H9 (cell line): ENCODE measurements at regions not wholly inside any gene's neighbourhood (a gene's known extent, or its start where the extent isn't known, plus 50 kb on each side); places are given as distances from the start of the nearest gene placed in this dataset.

Source experiments
- DNase-seq: peaks from one replicate; pipeline ENCODE4 v3.0.0-alpha.2; 2017
- H2AFZ ChIP-seq: one replicate; pipeline ENCODE4 v1.6.1; 2013; ENCODE audit warnings: mild to moderate bottlenecking, low read length, control low read depth, moderate library complexity
- H2AK5ac ChIP-seq: 2 replicates; pipeline ENCODE4 v1.6.1; 2013; ENCODE audit warnings: low read length, control low read depth, mixed read lengths; ENCODE audit not compliant: insufficient read length
- H2BK120ac ChIP-seq: one replicate; pipeline ENCODE4 v1.6.1; 2013; ENCODE audit warnings: low read depth, mild to moderate bottlenecking, low read length, control low read depth, inconsistent platforms; ENCODE audit not compliant: poor library complexity, severe bottlenecking
- H2BK12ac ChIP-seq: 2 replicates; pipeline ENCODE4 v1.6.1; 2013; ENCODE audit warnings: low read length, control low read depth, mixed read lengths, low read depth; ENCODE audit not compliant: insufficient read length
- H2BK15ac ChIP-seq: 2 replicates; pipeline ENCODE4 v1.6.1; 2013; ENCODE audit warnings: low read depth, low read length, control low read depth
- H2BK20ac ChIP-seq: one replicate; pipeline ENCODE4 v1.6.1; 2013; ENCODE audit warnings: low read depth, mild to moderate bottlenecking, low read length, control low read depth, inconsistent platforms; ENCODE audit not compliant: poor library complexity, severe bottlenecking
- H2BK5ac ChIP-seq: 2 replicates; pipeline ENCODE4 v1.6.1; 2013; ENCODE audit warnings: low read length, control low read depth, mixed read lengths; ENCODE audit not compliant: insufficient read length
- H3K14ac ChIP-seq: 2 replicates; pipeline ENCODE4 v1.6.1; 2013; ENCODE audit warnings: low read length, control low read depth; ENCODE audit not compliant: insufficient read depth
- H3K18ac ChIP-seq: 2 replicates; pipeline ENCODE4 v1.6.1; 2013; ENCODE audit warnings: low read depth, mild to moderate bottlenecking, mixed read lengths, low read length, control low read depth; ENCODE audit not compliant: insufficient read length
- H3K23ac ChIP-seq: 2 replicates; pipeline ENCODE4 v1.6.1; 2013; ENCODE audit warnings: low read length, control low read depth, mixed read lengths, low read depth; ENCODE audit not compliant: insufficient read length
- H3K23me2 ChIP-seq: 2 replicates; pipeline ENCODE4 v1.6.1; 2013; ENCODE audit warnings: low read depth, mild to moderate bottlenecking, mixed read lengths, low read length, control low read depth; ENCODE audit not compliant: insufficient read length, poor library complexity, severe bottlenecking
- H3K27ac ChIP-seq: 2 replicates; pipeline ENCODE4 v1.5.1; 2013; ENCODE audit warnings: low read length, control low read depth, mixed read lengths, low read depth; ENCODE audit not compliant: insufficient read length
- H3K27me3 ChIP-seq: 2 replicates; pipeline ENCODE4 v1.6.1; 2013; ENCODE audit warnings: low read length, control low read depth, inconsistent platforms; ENCODE audit not compliant: insufficient read depth
- H3K4ac ChIP-seq: 2 replicates; pipeline ENCODE4 v1.6.1; 2013; ENCODE audit warnings: low read depth, mild to moderate bottlenecking, control low read depth, inconsistent platforms, low read length, moderate library complexity
- H3K4me1 ChIP-seq: 2 replicates; pipeline ENCODE4 v1.6.1; 2013; ENCODE audit warnings: low read length, control low read depth, inconsistent platforms; ENCODE audit not compliant: insufficient read depth
- H3K4me2 ChIP-seq: 2 replicates; pipeline ENCODE4 v1.6.1; 2013; ENCODE audit warnings: low read length, control low read depth, mixed read lengths; ENCODE audit not compliant: insufficient read length, insufficient read depth
- H3K56ac ChIP-seq: 2 replicates; pipeline ENCODE4 v1.6.1; 2013; ENCODE audit warnings: low read depth, mild to moderate bottlenecking, mixed read lengths, low read length, control low read depth; ENCODE audit not compliant: insufficient read length
- H3K79me1 ChIP-seq: 2 replicates; pipeline ENCODE4 v1.6.1; 2013; ENCODE audit warnings: low read depth, mild to moderate bottlenecking, moderate library complexity, low read length, control low read depth, inconsistent platforms; ENCODE audit not compliant: insufficient read depth, poor library complexity, severe bottlenecking
- H3K79me2 ChIP-seq: 2 replicates; pipeline ENCODE4 v1.6.1; 2013; ENCODE audit warnings: low read length, control low read depth, inconsistent platforms; ENCODE audit not compliant: insufficient read depth
- H3K9ac ChIP-seq: 2 replicates; pipeline ENCODE4 v1.6.1; 2013; ENCODE audit warnings: low read length, control low read depth, mixed read lengths; ENCODE audit not compliant: insufficient read length; ENCODE audit errors: extremely low read depth
- H3K9me3 ChIP-seq: one replicate; pipeline ENCODE4 v1.6.1; 2013; ENCODE audit warnings: low read depth, low read length, inconsistent platforms; ENCODE audit not compliant: control insufficient read depth
- H3T11ph ChIP-seq: one replicate; pipeline ENCODE4 v1.6.1; 2013; ENCODE audit warnings: mild to moderate bottlenecking, low read length, control low read depth, inconsistent platforms
- H4K20me1 ChIP-seq: one replicate; pipeline ENCODE4 v1.6.1; 2013; ENCODE audit not compliant: control insufficient read depth, insufficient read length, insufficient read depth
- H4K5ac ChIP-seq: 2 replicates; pipeline ENCODE4 v1.6.1; 2013; ENCODE audit warnings: low read depth, mild to moderate bottlenecking, mixed read lengths, low read length, control low read depth; ENCODE audit not compliant: insufficient read length
- H4K8ac ChIP-seq: replicated peaks from 2 replicates; pipeline ENCODE4 v1.6.1; 2013; ENCODE audit warnings: low read length, control low read depth, mixed read lengths, low read depth; ENCODE audit not compliant: insufficient read length
- H4K91ac ChIP-seq: 2 replicates; pipeline ENCODE4 v1.6.1; 2013; ENCODE audit warnings: low read depth, mild to moderate bottlenecking, moderate library complexity, mixed read lengths, low read length, control low read depth; ENCODE audit not compliant: insufficient read length
- H3K27ac Mint-ChIP-seq, 3 experiments: 2 replicates in 2 of 3; 3 replicates in 1 of 3; pipeline ENCODE4 v1.8.0; 2020 to 2021; ENCODE audit warnings: mixed read lengths in 3 of 3, mild to moderate bottlenecking in 1 of 3, moderate library complexity in 1 of 3
- H3K27me3 Mint-ChIP-seq: 2 replicates; pipeline ENCODE4 v1.8.0; 2021; ENCODE audit warnings: low read depth, mild to moderate bottlenecking, moderate library complexity, mixed read lengths
- H3K36me3 Mint-ChIP-seq, 3 experiments: 2 replicates in 2 of 3; 3 replicates in 1 of 3; pipeline ENCODE4 v1.8.0; 2020 to 2021; ENCODE audit warnings: low read depth in 3 of 3, mixed read lengths in 3 of 3; ENCODE audit not compliant: insufficient read depth in 1 of 3
- H3K4me1 Mint-ChIP-seq, 2 experiments: 2 replicates each; pipeline ENCODE4 v1.8.0; 2020; ENCODE audit warnings: mixed read lengths in 2 of 2
- H3K4me3 Mint-ChIP-seq, 2 experiments: 2 replicates in 1 of 2; 3 replicates in 1 of 2; pipeline ENCODE4 v1.8.0; 2020 to 2021; ENCODE audit warnings: mild to moderate bottlenecking in 2 of 2, mixed read lengths in 2 of 2, moderate library complexity in 1 of 2
- H3K9me3 Mint-ChIP-seq, 2 experiments: 2 replicates in 1 of 2; 3 replicates in 1 of 2; pipeline ENCODE4 v1.8.0; 2020; ENCODE audit warnings: mild to moderate bottlenecking in 2 of 2, mixed read lengths in 2 of 2, moderate library complexity in 1 of 2
- WGBS: extraction: QIAGEN DNeasy Blood & Tissue Kit; methylation state at CpG from one replicate; pipeline ENCODE4 v1.1.7; 2013; ENCODE audit warnings: missing lambda C conversion rate, low lambda C conversion rate, mixed read lengths; ENCODE audit not compliant: insufficient read length; ENCODE audit errors: extremely low coverage; 5-methylcytosine and 5-hydroxymethylcytosine counted together
- TF ChIP-seq, protein P1 (sequence below): fragments of 200-600 bp; sonication (generic); conservative IDR thresholded peaks from 3 replicates; pipeline ENCODE4 v1.8.0; 2021; ENCODE audit warnings: antibody characterized with exemption, mild to moderate bottlenecking

DNA sequence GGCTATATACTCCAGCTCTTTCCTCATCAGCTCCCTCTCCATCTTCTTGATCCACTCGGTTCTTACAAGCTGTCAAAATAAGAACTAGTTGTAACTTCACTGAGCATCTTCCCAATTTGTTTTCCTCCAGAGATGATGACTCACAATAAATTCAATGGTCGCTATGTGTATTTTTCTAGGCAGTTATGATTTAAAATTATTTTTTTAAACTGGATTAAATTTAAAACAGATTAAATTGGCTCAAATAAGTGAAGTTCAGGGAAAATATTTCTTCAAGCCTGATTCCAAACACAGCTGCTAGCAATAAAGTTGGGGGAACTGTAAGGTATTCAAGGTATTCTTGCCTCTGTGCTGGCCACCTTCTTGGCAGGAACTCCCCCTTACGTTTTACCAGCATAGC lies 717.7 kb upstream of the USP15 start:
- no peaks in the 10 kb centered on the region for H3K23me2 ChIP-seq
- H3K27me3 ChIP-seq: no peaks in the 10 kb centered on the region
- no peak overlapping the region for H3K23ac ChIP-seq
- H4K5ac ChIP-seq: no peak overlapping the region
- H2AK5ac ChIP-seq: no peak overlapping the region
- H3K14ac ChIP-seq: no peak overlapping the region
- no peak for DNase-seq
- no peak overlapping the region for H3K27ac Mint-ChIP-seq
- H3K4me3 Mint-ChIP-seq: no peak overlapping the region
- H3K56ac ChIP-seq: no peak overlapping the region
- H3K9me3 ChIP-seq: no peaks in the 10 kb centered on the region
- H3K4me1 Mint-ChIP-seq: peaks cover 5 to 8% of the 10 kb centered on the region in 2 experiments
- H3K4me1 ChIP-seq: no peaks in the 10 kb centered on the region
- H2BK20ac ChIP-seq: no peak overlapping the region
- no peaks in the 10 kb centered on the region for H4K20me1 ChIP-seq
- H2BK120ac ChIP-seq: no peak overlapping the region
- no peak overlapping the region for H2BK15ac ChIP-seq
- no peak overlapping the region for H3T11ph ChIP-seq
- no peak overlapping the region for H4K91ac ChIP-seq
- H3K9me3 Mint-ChIP-seq: peaks cover 0 to 2% of the 10 kb centered on the region in 2 experiments; a peak in 1 of 5 replicates
- no peak overlapping the region for H2BK12ac ChIP-seq
- H3K27me3 Mint-ChIP-seq: no peaks in the 10 kb centered on the region
- no peaks in the 10 kb centered on the region for H3K79me2 ChIP-seq
- no peak overlapping the region for H2AFZ ChIP-seq
- WGBS: no CpG with 5 or more reads among the region's 3 CpGs
- H3K4me2 ChIP-seq: no peak overlapping the region
- H3K27ac ChIP-seq: no peak overlapping the region
- no peak overlapping the region for H4K8ac ChIP-seq
- H3K9ac ChIP-seq: no peak overlapping the region
- H2BK5ac ChIP-seq: no peak overlapping the region
- TF ChIP-seq, protein P1, sequence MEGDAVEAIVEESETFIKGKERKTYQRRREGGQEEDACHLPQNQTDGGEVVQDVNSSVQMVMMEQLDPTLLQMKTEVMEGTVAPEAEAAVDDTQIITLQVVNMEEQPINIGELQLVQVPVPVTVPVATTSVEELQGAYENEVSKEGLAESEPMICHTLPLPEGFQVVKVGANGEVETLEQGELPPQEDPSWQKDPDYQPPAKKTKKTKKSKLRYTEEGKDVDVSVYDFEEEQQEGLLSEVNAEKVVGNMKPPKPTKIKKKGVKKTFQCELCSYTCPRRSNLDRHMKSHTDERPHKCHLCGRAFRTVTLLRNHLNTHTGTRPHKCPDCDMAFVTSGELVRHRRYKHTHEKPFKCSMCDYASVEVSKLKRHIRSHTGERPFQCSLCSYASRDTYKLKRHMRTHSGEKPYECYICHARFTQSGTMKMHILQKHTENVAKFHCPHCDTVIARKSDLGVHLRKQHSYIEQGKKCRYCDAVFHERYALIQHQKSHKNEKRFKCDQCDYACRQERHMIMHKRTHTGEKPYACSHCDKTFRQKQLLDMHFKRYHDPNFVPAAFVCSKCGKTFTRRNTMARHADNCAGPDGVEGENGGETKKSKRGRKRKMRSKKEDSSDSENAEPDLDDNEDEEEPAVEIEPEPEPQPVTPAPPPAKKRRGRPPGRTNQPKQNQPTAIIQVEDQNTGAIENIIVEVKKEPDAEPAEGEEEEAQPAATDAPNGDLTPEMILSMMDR: no peak
- H3K4ac ChIP-seq: no peak overlapping the region
- no peaks in the 10 kb centered on the region for H3K79me1 ChIP-seq
- no peaks in the 10 kb centered on the region; a peak in 1 of 7 replicates for H3K36me3 Mint-ChIP-seq
- H3K18ac ChIP-seq: no peak overlapping the region
